ENCODE measurements at regions not wholly inside any gene's neighbourhood (a gene's known extent, or its start where the extent isn't known, plus 50 kb on each side); places are given as distances from the start of the nearest gene placed in this dataset.

DNA sequence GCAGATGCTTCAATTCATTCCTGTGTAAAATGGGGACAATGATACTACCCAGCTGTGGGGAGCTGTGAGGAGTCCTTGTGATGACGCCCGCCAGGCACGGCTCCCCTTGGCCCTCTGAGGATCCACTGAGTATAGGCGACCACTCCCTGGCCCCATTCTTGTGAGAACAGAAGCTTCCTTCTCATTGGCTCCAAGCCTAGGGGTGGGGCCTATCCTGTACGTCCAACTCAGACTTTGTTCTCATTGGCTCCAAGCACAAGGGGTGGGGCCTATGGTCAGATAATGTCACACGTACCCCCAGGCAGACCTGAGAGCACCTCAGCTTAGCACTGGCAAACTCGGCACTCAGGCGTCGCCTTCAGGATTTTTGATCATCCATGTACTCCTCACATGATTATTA is 232.9 kb upstream of the MVB12B start:
- DNase-seq (ENCODE audit: low spot score), result no peak

- no peak for DNase-seq (ENCODE audit: low spot score)
These were observed 231.0 kb upstream of the MVB12B start for GRCh38 chr9:126095546-126096190.

DNA sequence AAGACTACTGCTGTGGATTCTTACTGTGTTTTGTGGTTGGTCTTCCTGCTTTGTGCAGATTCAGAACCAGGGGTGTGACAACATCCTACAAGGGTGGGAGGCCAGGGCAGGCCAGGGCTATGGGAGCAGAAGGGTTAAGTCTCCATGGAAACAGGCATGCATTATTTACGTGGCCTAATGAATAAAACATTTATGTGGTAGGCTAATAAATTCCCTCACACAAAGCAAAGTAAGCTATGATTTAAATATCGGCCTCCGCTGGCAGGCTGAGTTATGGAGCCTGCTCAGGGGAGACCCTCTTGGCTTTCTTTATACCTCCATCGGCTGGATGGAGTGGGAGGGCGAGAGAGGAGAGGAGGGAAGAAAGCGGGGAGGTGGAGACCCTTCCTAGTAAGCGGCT is 230.3 kb upstream of the MVB12B start:
- no peak for DNase-seq (ENCODE audit: low spot score)

DNA sequence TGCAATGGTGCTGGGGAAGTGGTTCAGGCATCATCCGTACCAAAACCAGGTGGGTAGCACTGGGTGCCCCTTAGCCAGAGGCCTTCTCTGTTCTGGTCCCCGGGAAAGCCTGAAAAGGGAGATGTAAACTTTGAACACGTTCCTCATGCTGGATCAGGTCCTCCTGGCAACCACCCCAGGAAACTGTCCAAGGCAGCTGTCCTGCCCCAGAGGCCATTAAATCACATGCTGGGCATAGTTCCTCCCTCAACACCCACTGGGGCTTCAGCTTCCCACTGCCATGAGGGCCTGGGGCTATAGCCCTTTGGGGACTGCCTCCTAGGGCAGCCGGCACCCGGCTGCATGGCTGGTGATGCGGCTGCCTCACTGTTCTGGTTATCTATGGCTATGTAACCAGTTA is 228.9 kb upstream of the MVB12B start:
- DNase-seq (ENCODE audit: low spot score), result no peak

GRCh38 chr9:126106404-126106803 is 220.2 kb upstream of the MVB12B start:
- no peak for DNase-seq (ENCODE audit: low spot score)

- DNase-seq (ENCODE audit: low spot score), result no peak
These were observed 218.9 kb upstream of the MVB12B start for GRCh38 chr9:126107693-126108092.

DNA sequence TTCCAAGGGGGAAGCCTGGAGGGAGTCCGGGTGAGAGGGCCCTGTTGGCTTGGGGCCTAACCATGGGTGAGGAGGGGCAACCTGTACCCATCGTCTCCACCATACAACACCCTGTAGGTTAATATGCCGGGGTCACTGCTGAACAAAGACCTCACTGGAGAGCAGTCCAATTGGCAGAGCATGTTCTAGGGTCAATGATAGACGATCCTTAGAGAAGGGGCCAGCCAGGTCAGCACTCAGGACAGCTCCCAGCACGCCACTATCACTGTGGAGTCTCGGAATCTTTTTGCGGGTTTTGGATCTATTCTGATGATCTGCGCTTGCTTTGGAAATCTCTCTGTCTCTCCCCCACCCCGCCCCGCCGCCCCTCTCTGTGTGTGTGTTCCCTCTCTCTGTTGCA is 218.4 kb upstream of the MVB12B start:
- DNase-seq (ENCODE audit: low spot score), result no peak

DNA sequence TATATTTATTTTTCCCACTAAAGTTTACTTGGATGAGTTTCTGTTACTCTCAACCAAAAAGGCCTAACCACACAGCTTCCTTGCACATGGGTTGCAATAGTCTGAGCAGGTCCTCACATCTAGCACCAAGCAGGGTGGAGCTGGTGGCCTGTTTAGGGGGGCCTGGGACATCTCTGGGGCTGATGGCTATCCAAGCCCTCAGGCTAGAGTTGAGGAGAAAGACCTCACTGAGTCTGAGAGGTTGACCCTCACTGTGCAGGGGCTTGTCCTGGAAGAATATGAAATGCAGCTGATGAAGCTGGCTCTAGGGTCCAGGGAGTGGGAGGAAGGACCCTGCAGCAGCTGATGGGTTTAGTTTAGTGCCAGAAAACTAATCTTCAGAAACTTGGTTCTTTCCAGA is 217.1 kb upstream of the MVB12B start:
- no peak for DNase-seq (ENCODE audit: low spot score)

GRCh38 chr9:126111556-126111955 is 215.1 kb upstream of the MVB12B start:
- no peak for DNase-seq (ENCODE audit: low spot score)

DNA sequence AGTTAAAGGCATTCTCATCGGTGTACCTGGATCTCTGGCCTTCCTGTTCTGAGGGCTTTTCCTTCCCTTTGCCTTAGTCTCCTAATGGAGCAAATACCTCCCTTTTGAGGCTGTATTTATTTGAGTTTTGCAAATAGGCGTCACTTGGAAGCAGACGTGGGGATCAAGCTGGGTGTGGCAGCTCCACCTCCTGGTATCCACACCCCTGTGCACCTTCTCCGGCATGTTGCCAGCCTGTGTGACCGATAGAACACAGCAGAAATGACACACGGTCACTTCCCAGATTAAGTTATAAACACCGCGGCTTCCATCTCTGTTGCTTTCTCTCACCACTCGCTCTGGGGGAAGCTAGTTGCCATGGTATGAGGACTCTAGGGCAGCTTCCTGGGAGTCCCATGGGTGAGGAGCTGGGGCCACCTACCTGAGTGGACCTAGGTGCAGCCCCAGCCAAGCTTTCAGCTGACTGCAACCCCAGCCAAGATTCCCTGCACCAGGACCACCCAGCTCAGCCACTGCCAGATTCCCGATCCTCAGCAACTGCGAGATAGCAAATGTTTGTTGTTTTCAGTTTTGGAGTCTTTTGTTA is 214.4 kb upstream of the MVB12B start:
- no peak for DNase-seq (ENCODE audit: low spot score)

- no peak for DNase-seq (ENCODE audit: low spot score)
These were observed 213.5 kb upstream of the MVB12B start for GRCh38 chr9:126113176-126113575.

GRCh38 chr9:126113756-126114408 is 212.7 kb upstream of the MVB12B start:
- no peak for DNase-seq (ENCODE audit: low spot score)

- DNase-seq (ENCODE audit: low spot score), result no peak
These were observed 212.2 kb upstream of the MVB12B start for GRCh38 chr9:126114409-126114760.

- no peak for DNase-seq (ENCODE audit: low spot score)
These were observed 211.7 kb upstream of the MVB12B start for GRCh38 chr9:126114850-126115460.

DNA sequence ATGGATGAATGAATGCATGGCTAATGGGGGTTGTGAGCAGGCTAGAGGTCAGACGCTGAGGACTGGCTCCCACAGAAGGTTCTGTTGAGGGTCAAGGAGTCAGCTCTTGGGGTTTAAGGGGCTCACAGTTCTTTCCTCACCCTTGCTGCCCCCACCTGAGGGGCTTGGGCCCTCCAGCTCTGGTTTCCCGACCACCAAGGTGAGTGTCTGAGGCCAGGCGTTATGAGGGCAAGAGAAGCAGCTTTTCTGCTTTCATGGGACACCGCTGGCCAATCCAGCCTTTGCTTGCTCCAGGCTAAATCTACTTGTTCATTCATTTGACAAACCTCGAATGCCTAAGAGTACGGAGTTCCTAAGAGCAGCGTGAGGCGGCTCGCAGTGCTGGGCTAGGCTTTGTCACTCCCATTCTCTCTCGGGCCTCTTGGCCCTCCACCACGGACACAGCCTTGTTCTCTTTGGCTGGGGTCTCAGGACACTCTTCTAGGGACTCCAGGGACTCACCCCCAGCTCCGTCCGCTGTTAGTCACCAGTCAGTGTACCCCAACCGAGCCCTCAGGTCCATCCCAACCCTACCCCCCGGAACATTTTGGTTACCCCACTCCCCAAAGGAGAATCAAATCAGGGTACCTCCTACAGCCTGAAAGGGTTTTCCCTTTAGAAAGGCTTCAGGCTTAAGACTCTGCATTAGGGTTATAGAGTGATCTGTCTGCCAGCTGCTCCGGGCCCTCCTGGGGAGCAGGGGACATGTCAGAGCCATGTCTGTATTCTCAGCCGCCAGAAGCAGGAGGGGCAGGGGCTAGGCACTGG is 210.1 kb upstream of the MVB12B start:
- DNase-seq (ENCODE audit: low spot score), result no peak

- DNase-seq (ENCODE audit: low spot score), result no peak
These were observed 209.5 kb upstream of the MVB12B start for GRCh38 chr9:126117158-126117425.

DNA sequence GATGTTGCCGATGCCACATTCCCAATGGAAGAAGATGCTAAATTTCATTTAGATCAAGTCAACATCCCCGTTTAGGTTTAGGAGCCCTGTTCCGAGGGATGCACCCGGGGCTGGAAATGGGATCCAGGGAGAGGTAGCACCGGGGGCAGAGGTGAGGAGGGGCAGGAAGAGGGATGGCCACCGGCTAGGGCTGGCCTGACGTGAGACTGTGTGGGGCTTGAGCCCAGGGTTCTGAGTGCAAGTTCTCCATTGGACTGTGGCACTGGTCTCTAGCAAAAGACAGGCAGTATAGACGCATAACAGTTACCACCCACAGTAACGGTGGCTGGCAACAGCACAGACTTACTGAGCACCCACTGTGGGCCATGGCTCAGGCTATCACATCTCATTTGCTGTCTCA is 209.0 kb upstream of the MVB12B start:
- DNase-seq (ENCODE audit: low spot score), result no peak

GRCh38 chr9:126119731-126120130 is 206.9 kb upstream of the MVB12B start:
- no peak for DNase-seq (ENCODE audit: low spot score)

GRCh38 chr9:126122901-126123616 is 203.6 kb upstream of the MVB12B start:
- no peak for DNase-seq (ENCODE audit: low spot score)

DNA sequence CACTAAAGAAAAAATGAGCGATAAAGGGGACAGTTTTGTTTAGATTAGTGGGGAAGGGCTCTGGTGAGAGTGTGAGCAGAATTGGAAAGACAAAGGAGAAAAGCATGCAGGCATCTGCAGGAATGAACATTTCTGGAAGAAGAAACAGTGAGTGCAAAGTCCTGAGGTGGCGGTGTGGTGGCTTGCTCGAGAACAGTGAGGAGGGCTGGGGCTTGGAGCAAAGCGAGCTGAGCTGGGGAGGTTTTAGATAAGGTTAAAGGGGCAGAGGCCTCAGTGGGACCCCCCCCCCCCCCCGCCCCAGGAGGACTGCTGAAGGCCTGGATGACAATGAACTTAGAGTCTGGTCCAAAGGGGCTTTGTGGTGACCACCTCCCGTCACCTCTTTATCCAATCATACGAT is 202.7 kb upstream of the MVB12B start:
- DNase-seq (ENCODE audit: low spot score), result no peak

DNA sequence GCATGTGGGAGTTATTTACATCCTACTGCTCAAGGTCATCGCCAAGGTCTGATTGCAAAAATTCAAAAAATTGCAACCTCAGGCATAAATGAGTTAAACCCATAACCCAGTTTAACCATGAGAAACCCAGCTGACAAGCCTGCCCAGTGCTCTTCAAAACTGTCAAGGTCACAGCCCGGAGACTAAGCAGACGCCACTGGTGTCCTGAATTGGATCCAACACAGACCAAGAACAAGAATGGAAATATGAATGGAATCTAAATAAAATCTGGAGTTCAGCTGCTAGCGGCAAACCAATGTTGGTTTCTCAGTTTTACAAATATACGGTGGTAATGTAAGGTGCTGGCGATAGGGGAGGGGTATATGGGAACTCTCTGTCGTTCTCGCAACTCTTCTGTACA is 201.5 kb upstream of the MVB12B start:
- no peak for DNase-seq (ENCODE audit: low spot score)

GRCh38 chr9:126125577-126125976 is 201.1 kb upstream of the MVB12B start:
- no peak for DNase-seq (ENCODE audit: low spot score)

Data from CD4-positive, alpha-beta T cell treated with Interleukin-2 at 100 ng/mL for 4 hours (primary cell).